Fibroblast of gingiva (primary cell): ENCODE measurements at regions not wholly inside any gene's neighbourhood (a gene's known extent, or its start where the extent isn't known, plus 50 kb on each side); places are given as distances from the start of the nearest gene placed in this dataset.

Source experiments
- DNase-seq: peaks from one replicate; pipeline ENCODE4 v3.0.0-alpha.2; 2011; ENCODE audit warnings: low read depth

DNA sequence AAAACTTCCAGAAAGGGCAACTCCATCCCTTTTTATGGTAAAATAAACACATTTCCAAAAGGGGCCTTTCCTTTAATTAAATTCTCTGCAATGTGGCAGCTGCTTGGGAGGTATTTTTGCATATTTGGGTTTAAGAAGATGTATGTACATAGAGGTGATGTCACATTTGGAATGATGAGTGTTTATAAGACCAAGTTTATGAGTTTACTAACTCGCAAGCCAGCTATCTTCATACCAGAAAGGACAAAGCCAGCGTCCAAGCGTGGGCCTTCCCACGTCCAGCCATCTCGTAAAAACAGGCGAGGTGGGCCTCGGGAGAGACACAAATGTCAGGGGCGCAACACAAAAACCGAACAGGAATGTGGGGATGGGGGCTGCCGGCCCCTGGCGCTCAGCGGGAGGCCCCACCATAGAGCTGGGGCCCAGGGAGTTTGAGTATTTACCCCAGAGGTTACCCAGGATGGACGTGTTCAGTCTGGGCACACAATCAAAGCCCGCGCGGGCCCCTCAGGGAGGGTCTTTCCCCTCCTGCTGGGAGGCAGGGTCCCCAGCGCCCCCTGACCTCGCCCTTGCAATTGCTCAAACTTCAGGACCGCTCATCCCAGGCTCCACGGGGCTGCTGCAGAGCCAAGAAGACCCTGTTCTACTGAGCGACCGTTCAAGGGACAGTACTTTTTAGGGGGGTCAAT, 137.3 kb downstream of the TWIST2 start:
- no peak for DNase-seq

GRCh38 chr2:238985931-238986446, 138.1 kb downstream of the TWIST2 start:
- DNase-seq, result no peak

- no peak for DNase-seq
Measured at GRCh38 chr2:238986491-238987351, 138.8 kb downstream of the TWIST2 start.

DNA sequence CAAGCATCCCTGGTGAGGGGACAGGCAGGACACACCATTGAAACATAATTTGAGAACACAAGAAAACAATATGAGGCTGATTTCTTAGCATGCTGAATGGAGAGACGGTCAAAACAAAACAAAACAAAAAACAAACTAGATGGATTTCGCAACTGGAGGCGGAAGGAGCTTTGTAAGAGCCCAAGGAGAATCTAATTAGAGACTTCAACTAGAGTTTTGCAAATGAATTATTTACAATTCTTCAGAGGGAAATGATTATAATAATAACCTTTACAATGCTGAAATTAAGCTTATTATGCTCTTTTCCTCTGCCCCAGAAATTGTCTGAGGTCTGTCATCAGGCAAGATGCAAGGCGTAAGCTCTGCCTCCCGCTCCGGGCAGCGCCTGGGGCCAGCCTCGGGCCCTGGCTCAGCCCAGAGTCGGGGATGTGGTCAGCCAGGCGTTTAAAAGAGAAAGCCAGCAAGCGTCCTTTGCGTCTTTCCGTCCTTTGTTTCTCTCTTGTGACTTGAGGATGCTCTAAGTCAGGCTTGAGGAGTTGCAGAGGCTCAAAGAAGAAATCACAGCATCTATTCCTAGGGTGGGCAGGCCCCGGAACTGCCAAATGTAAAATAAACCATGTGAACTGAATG, 139.6 kb downstream of the TWIST2 start:
- DNase-seq, result peak; percentile 50

- no peak for DNase-seq
Measured at GRCh38 chr2:238988105-238988504, 140.2 kb downstream of the TWIST2 start.

DNA sequence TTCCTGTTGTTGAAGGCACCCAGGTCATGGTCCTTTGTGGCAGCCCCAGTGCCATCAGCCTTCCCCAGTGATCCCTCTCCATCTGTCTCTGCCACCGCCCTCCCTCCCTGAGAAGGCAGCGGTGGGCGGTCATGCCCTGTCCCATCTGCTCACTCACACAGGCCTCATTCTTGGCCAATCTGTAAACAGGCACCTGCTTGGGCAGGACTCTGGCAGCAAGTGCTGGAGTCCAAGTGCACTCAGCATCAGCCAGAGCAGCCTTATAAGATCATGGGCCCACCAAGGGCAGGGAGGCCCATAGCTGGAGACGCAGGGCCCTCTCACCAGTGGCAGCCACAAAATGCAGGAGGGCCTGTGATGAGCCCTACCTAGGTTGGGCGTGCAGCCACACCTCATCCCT, 140.9 kb downstream of the TWIST2 start:
- no peak for DNase-seq

DNA sequence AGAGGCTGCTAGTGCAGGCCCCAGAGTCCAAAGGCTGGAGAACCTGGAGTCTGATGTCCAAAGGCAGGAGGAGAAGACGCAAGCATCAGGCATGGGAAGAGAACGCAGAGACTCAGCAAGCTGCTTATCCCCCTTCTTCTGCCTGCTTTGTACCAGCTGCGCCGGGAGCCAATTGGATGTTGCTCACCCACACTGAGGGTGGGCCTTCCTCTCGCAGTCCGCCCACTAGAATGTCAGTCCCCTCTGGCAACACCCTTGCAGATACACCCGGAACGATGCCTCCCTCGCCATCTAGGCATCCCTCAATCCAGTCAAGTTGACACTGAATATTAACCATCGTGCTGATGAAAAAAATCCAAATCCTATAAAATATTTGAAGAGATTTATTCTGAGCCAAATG, 141.6 kb downstream of the TWIST2 start:
- DNase-seq, result no peak

DNA sequence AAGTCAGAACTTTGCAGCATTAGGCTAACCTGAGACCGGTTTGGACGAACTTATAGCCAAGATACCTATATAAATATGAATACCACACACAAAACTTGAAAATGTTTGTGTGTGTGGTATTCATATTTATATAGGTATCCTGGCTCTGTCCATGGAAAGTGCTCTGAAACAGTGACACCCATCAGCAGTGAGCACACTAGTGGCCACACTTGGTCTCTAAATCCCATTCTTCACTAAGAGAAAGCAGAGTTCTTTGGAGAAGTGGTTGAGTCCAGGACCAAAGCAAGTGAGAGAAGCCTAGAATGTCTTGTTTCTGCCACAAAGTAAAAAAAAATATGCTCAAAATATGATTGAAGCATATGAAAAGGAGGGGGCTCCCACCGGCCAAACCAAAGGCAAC, 146.5 kb downstream of the TWIST2 start:
- no peak for DNase-seq

GRCh38 chr2:238994876-238995275, 147.0 kb downstream of the TWIST2 start:
- DNase-seq, result peak; percentile 45

- DNase-seq, result peak; percentile 52
Measured at GRCh38 chr2:238995634-238996033, 147.7 kb downstream of the TWIST2 start.

DNA sequence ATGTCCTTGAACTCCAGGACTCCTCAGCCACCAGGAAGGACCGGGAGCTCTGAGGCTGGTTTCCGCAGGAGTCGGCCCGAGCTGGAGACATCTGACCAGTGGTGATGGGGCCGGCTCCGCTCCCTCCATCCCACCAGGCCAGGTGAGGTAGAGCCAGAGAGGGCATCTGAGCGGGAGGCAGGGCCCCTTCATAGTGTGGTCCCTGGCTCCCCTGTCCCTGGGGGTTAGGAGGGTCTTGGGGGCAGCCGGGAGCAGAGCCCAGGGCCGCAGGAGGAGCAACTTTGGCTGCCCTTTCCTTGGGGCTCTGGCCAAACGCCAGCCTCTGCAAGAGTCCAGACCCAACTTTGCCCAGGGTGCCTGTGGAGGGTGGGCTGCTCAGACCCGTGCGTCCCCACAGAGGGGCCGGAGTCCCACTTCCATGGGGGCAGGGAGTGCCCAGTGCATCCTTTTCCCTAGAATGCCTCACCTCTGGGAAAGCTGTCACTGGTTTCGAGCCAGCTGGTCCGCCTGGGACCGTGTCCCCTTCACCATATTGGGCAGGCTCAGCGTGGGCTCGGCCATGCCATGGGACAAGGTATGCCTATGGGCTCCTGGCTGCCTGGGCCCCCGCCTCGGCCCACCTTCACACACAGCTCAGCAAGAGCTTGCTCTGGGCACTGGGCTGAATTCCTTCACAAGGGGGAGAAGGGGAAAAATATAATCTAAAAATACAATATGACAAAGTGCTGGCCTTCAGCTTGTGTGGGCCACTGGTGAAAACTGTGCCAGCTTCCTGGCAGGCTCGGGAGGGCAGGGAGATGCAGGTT, 148.6 kb downstream of the TWIST2 start:
- DNase-seq, result no peak

DNA sequence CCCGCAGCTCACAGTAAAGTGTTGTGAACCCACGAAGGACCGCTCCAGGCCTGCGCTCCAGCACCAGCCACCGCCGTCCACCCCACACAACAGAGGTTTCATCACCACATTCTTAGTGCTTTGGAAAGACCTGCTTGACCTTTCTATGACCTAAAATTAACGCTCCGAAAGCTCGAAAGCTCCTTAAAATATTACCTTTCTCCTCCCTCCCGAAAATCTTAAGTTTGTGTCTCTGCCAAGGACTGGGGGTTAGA, 149.2 kb downstream of the TWIST2 start:
- DNase-seq, result no peak

- DNase-seq, result no peak
Measured at GRCh38 chr2:238997684-238998083, 149.8 kb downstream of the TWIST2 start.
